HG03575 (cell line): ENCODE measurements at regions not wholly inside any gene's neighbourhood (a gene's known extent, or its start where the extent isn't known, plus 50 kb on each side); places are given as distances from the start of the nearest gene placed in this dataset.

ENCODE experiments used
- ATAC-seq: cut with Tn5 transposase; IDR thresholded peaks from one replicate; pipeline ENCODE4 v1.9.1; 2021; ENCODE audit not compliant: unreplicated experiment, insufficient number of reproducible peaks, low FRiP score; ENCODE audit errors: extremely low read depth

DNA sequence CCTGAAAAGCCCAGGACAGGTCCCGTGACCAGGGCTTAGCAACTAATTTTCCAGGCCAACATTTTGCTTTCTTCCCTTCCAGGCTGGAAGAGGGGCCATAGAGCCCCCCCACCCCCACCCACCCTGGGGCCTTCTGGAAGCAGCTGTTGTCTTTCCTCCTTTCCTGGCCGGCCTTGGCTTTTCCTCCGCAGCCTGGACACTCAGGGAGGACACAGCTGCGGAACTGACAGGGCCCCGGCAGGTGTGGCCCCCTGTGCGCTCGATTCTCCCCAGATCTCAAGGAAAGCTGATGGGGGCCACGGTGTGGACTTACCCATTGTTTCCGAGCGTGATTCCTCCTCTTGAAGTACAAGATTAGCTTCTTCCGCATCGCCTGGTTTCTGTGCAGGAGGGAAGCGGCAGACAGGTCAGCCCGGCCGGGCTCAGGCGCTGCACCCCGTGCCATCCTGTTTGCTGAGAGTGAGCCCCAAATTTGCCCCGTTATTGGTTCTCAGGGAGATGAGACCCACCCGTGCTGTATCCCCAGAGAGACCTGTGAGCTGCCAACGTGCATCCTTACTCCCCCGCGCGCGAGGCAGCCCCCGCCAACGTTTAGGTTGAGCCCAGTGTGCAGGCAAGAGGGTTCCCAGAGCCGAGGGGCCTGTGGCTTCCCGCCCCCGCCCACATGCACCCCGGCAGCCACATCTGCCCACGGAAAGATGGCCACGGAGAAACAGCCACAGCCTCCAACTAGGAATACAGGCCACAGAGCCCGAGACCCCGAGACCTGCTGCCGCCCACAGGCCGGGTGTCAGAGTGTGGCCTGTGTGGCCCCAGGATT, 129.6 kb downstream of the NCOR2 start:
- no peak for ATAC-seq

DNA sequence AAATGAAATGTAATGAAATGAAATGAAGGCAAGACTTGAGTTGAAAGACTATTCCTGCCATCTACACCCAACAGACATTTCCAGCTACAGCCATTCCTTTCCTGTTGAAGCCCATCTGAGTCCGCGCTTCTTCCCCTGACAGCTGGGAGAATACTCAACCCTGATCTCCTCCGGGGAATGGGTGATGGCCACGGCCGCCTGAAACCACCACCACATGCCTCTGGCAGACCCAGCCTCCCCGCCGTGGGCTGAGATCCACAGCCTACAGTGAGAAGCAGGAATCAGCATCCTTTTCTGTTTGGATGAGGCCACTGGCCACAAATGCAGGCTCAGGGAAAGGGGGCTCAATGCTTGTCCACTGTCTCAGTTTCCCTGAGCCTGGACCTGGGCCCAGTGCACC, 130.3 kb downstream of the NCOR2 start:
- ATAC-seq: no peak

DNA sequence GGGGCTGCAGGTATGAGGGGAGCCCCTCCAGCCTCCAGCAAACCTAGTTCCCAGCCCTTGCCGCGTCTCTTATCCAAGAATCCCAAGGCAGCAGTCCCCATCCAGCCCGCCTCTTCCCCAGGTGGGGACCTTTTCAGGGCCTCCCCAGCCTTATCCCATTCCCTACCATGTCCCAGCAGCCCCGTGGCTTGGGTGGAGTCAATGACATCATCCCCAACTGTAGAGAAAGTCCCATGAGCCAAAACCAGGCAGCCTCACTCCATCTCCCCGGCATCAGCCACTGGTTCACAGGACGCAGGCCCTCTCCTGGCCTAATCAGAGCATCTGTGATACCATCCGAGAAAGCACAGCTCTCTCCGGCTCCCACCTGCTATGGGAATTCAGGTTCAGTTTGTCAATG, 131.0 kb downstream of the NCOR2 start:
- no peak for ATAC-seq

DNA sequence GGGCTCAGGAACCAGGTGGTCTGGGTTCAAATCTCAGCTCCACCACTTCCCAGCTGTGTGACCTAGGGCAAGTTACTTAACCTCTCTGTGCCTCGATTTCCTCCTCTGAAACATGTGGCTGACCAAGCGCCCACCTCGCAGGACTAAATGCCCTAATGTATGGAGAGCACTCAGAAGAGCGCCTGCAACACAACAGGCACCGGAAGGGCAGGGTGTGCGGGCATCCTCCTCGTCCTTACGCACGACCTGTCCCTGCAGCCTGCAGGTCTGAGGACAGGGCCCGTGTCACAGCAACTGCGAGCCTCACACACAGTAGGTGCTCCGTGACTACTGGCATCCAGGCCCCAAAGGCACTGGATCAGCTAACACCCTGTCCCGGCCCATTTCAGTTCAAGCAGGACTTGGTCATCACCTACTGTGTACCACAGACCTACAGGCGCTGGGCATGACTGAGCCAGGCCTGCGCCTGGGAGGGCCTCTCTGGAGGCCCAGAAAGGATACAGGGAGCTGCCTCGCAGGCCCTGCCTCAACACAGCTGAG, 131.5 kb downstream of the NCOR2 start:
- no peak for ATAC-seq

DNA sequence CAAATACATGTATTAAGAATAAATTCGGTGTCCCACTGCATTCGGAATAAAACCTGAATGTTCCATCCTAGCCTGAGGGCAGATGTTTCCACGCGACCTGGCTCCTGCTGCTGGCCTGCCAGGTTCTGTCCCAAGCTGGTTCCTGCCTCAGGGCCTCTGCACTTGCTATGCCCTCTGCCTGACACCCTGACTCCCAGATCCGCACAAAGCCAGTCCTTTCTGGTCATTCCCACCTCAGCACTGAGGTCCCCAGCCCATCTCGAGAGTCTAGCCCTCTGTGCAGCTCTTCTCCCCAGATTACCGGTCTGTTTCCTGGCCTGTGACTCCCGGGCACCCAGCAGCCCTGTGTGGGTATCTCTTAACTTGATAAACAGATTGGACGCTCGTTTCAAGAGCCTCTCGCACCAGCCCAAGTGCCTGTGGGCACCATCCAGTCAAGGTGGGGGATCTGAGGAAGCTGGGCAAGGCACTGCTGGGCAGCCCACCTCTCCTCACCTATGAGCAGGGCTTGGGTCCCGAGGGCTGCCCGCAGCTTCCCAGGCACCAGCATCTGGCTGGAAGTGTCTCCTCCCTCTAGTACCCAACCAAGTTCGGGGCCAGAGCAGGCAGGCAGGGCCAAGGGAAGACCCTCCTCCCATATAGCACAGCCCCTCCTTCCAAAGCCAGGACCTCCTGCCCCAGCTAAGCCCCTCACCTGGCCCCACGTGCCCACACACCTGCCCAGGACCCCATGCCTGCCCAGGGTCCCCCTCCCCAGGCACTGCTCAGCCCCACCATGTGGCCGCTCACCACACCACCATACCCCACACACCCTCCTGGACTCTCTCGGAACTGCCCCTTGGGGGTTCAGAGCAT, 132.2 kb downstream of the NCOR2 start:
- no peak for ATAC-seq

DNA sequence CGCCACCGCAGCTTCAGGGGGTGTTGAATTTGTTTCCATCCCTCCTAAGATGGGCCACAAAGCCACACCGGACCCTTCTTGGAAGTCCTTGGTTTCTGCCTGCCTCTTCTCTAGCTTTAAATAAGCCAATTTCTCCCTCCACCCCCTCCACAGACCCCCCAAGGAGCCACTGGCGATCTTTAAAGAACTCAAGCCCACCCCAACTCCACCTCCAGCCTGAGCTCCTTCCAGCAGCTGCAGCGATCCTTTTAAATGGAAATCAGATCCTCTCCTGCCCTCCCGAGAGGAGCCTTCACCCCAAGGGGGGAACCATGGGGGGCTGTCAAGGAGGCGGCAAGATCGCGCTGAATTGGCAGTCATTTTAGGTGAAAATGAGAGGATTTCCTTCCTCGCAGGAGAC, 133.1 kb downstream of the NCOR2 start:
- no peak for ATAC-seq

DNA sequence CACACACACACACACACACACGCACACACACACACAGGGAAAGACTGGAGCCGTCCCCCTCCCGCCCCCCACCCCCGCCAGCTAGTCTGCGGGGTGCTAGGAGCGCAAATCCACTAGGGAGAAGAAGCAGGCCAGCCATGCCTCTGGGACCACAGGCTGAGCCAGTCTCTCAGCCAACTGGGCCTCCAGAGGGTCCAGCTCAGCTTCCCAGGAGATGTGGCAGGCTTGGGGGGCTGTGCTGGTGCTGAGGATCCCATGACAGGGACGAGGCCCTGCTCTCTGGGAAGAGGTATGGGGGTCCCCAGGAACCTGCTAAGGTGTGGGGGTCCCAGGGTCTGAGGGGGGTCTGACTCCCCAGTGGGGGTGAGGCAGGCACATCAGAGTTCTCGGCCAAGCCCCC, 133.5 kb downstream of the NCOR2 start:
- no peak for ATAC-seq

DNA sequence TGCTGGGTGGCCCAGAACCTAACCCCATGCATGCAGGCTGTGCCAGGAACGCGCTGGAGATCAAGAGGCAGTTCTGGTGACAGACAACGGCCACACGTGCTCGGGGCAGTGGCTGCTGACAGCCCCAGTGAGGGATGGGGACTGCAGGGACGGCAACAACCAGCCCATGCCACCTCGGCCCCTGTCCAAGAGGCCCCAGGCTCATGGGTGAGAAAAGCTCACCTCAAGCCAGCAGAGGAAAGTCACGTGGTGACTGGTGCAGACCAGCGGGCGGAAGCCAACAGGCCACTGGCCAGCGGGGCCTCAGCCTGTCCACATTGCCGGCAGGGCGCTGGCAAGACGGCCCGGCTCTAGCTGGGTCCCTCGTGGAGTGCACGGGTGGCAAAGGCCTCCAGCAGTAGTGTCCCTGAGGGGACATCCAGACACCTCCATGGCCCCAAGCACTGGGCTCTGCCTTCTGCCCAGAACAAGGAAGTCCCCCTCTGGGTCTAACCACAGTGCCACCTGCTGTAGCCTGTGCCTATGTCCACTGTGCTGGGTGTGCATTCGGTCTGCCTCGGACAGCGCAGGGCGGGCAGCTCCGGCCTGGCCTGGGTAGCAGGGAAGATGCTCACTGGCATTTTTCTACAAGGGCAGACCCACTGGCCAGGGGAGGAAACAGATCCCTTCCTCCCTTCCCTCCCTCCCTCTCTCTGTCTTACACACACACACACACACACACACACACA, 134.1 kb downstream of the NCOR2 start:
- no peak for ATAC-seq

DNA sequence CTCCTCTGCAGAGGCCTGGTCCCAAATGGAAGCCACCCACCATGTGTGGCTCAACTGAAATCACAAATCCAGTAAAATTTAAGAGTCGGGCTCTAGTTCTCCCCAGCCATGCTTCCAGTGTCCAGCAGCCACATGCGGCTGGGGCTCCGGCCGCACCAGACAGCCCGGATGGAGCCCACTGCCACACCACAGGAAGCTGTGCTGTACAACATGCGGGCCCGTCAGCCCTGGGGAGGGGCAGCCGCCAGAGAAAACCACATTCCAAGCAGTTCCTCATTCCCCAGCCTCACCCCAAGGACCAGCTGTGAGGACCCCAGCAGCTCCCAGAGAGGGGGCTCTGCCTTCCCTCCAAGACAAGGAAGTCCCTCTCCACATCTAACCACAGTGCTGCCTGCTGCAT, 135.0 kb downstream of the NCOR2 start:
- ATAC-seq: no peak

DNA sequence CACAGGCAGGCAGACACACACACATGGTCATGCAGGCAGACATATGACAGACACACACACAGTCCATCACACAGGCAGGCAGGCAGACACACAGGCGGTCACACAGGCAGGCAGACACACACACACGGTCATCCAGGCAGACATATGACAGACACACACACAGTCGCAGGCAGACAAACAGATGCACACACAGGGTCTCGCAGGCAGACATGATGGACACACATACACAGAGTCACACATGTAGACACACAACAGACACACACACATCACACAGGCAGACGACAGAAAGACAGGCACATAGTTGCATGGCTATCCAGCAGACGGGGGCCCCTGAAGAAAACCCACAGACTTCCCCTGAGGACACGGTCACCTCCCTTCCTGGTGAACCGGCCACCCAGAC, 135.4 kb downstream of the NCOR2 start:
- no peak for ATAC-seq

DNA sequence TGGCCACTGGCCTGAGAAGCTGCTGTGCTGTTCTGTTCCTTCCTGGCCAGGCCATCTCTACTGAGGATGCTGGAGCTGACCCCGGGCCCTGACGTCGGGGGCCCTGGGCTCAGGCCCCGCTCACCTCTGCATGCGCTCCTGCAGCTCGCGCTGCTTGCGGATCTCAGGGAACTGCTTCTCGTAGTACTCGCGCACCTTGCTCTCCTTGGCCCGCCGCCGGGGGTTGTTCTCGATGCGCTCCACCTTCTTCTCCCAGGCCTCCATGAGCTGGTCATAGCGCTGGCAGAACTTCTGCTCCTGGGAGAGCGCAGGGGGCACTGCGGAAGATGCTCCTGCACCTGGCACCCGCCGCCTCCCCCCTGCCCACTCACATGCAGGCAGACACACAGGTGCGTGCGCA, 135.6 kb downstream of the RFLNA start:
- no peak for ATAC-seq

DNA sequence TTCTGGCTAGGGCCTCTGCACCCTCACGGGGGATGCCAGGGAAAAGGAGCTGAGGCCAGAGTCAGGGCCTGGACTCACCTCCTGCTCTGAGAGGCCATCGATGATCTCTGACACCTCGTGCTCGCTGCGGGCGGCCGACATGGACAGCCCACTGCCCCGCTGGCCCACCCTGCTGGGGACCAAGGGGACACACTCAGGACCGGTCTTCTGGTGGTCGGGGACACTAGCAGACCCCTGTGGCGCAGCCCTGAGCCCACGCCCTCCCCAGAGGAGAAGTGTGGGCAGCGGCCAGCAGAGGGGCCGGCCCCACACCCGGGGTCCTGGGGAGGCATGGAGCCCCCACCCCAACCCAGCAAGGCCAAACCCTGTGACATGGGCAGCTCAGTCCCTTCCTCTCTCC, 134.6 kb downstream of the RFLNA start:
- ATAC-seq: no peak

DNA sequence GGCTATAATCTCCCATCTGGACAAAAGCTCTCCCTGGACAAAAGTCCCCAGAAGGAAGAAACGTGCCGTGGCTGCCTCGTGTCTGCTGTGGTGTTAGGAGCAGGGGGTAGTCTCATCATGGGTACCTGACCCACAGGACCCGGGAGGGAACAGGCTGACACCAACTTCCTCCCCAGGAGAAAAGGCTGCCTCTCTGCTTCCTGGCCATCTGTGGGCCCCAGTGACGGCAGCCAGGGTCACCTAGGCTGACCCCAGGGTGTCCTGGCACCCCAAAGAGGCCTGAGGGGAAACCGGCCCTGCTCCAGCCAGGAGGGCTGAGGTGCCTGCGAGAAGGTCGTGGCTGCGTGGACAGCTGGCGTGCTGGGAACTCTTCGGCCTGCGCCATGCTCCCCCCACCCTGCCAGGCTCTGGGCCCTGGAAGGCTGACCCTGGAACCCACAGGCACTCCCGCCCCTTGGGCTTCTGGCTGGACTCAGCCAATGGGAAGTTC, 133.9 kb downstream of the RFLNA start:
- ATAC-seq: no peak

DNA sequence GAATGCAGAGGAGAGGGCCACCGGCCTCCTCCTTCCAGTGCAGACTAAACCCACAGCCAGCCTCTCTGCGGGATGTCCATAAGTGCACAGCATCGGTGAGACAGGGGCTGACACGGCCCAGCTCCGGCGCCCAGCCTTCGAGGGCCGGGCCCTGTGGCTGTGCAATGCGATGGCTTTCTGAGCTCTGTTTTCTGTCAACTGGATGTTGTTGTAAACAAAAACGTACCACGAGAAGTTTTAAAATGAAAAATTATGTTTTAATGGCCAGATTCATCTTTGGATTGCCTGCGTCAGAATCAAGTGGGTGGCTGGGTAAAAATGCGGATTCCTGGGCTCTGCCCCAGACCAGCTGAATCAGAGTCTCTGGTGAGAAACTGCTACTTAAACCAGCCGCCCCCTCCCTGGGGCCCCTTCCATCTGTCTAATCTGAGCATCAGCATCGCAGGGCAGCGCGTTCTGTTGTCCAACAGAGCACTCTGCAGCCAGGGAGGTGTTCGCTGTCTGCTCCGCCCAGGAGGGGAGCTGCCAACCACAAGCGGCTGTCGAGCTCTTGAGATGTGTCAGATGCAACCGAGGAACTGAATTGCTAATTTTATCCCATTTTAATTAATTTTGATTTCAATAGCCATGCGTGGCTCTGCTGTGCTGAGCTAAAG, 133.4 kb downstream of the RFLNA start:
- ATAC-seq: no peak

DNA sequence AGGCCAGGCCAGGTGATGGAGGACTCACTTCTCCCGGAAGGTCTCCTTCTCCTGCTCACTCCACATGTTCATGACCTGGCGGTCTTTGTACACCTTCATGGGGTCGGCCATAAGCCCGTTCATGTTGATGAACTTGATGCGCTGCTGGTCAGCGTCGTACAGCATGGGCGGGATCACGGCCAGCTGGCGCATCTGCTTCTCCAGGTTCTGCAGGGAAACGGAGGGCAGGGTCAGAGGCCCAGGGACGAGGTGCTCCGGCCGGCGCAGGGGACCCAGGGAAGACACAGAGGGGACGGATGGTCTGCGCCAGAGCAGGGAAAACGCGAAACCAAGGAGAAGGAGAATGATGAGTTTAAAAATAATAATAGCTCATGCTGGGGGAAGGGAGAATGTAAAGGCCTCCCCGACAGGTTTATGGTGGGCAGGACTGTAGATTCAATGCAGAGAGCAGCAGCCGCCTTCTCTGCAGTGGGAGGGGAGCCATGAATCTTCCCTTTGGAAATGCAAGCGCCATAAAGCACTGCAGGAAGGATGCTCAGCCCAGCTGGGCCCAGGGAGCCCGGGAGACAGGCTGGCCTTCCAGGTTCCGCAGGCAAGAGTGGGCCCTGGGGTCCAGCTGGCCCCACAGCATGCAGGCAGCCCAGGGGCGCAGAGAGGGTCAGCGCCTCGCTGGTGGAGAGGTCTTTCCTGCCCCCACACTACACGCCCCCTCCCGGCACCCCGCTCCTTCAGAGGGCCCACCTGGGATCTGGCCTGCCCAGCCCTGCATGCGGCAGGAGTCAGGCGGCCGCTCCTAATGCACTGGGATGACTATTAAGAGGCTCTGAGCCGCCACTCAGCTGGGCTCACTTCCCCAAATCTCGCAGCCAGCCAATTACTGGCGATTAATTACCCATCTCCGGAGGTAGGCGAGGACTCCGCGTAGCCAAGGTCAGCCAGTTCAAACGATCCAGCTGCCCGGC, 132.0 kb downstream of the RFLNA start:
- no peak for ATAC-seq

DNA sequence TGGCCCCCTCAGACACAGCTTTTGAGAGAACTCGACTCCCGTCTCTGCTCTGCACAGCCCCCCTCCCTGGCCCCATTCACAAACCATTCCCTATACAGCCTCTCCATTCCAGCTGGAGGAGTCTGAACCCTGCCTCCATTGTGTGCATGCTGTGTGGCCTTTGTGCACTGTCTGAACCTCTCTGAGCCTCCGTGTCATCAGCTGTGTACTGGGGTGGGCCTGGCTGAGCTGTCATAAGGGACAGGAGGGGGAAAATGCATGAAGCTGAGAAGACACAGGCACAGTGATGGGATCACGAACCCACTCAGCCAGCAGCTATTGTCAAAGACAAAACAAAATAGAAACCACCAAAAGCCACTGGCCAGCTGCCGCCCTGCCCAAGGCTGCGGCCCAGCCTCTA, 130.8 kb downstream of the RFLNA start:
- ATAC-seq: no peak

DNA sequence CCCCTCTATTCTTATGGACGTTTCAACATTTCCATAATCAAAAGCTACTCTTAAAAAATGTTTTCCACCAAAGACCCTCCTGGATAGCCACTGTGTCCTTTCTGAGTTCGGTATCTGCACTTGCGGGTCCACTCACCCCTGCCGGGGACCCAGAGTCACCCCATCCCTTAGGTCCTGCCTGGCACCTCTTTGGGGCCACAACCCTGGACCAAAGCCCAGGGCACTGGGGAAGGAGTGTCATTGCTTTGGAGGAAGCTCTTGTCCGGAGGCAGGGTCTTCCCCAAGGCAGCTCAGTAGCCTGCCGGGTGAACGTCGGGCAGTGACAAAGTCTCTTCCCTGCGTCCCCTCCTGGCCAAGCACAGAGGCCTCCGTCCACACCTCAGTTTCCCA, 129.6 kb downstream of the RFLNA start:
- ATAC-seq: no peak
